CD14-positive monocyte (primary cell): ENCODE measurements at regions not wholly inside any gene's neighbourhood (a gene's known extent, or its start where the extent isn't known, plus 50 kb on each side); places are given as distances from the start of the nearest gene placed in this dataset.

Experiments used
- DNase-seq, 3 donors: peaks; one replicate each; pipeline ENCODE4 v3.0.0-alpha.2; 2011 to 2022
- H2AFZ ChIP-seq: 2 replicates; pipeline ENCODE4 v1.6.0; 2012; ENCODE audit warnings: mild to moderate bottlenecking, low read depth, low read length, inconsistent platforms; ENCODE audit not compliant: insufficient read depth, poor library complexity, severe bottlenecking
- H3K27ac ChIP-seq, 2 donors: 1 replicate in 1 of 2; 2 replicates in 1 of 2; pipeline ENCODE4 v1.5.1; 2012 to 2013; ENCODE audit warnings: low read length in 2 of 2, control low read depth in 1 of 2, inconsistent platforms in 1 of 2, low read depth in 1 of 2, mild to moderate bottlenecking in 1 of 2
- H3K27me3 ChIP-seq, 2 donors: one replicate each; pipeline versions ENCODE4 v1.6.0 to v1.6.1; 2011 to 2013; ENCODE audit warnings: low read length in 2 of 2; ENCODE audit not compliant: control insufficient read depth in 2 of 2, insufficient read depth in 2 of 2
- H3K36me3 ChIP-seq, 2 donors: replicated peaks in 1 of 2; 1 replicate in 1 of 2; 2 replicates in 1 of 2; pipeline versions ENCODE4 v1.5.1 to v1.6.1; 2012 to 2013; ENCODE audit warnings: low read length in 2 of 2, control low read depth in 1 of 2, inconsistent platforms in 1 of 2, mild to moderate bottlenecking in 1 of 2; ENCODE audit not compliant: insufficient read depth in 2 of 2, control insufficient read depth in 1 of 2
- H3K4me1 ChIP-seq, 2 donors: 1 replicate in 1 of 2; 2 replicates in 1 of 2; pipeline versions ENCODE4 v1.5.1 to v1.6.1; 2012 to 2013; ENCODE audit warnings: low read length in 2 of 2, control low read depth in 1 of 2, inconsistent platforms in 1 of 2, mild to moderate bottlenecking in 1 of 2, moderate library complexity in 1 of 2; ENCODE audit not compliant: insufficient read depth in 2 of 2, control insufficient read depth in 1 of 2
- H3K4me2 ChIP-seq: replicated peaks from 2 replicates; pipeline ENCODE3; 2012; ENCODE audit warnings: low read length, moderate library complexity, mild to moderate bottlenecking; ENCODE audit not compliant: poor library complexity, severe bottlenecking; ENCODE audit errors: extremely low read depth
- H3K4me3 ChIP-seq, 3 experiments: fragments of 200-600 bp in 1 of 3; sonication (generic) in 1 of 3; replicated peaks in 1 of 3; 1 replicate in 2 of 3; 2 replicates in 1 of 3; pipeline ENCODE4 v1.5.1; 2011 to 2013; ENCODE audit warnings: low read length in 3 of 3, mild to moderate bottlenecking in 3 of 3, control low read depth in 2 of 3, low read depth in 2 of 3, inconsistent platforms in 1 of 3, moderate library complexity in 1 of 3
- H3K79me2 ChIP-seq: 2 replicates; pipeline ENCODE4 v1.6.0; 2012; ENCODE audit warnings: mild to moderate bottlenecking, control low read depth, inconsistent platforms, low read length, moderate library complexity; ENCODE audit not compliant: insufficient read depth
- H3K9ac ChIP-seq: 2 replicates; pipeline ENCODE4 v1.6.0; 2017; ENCODE audit warnings: low read length, mild to moderate bottlenecking; ENCODE audit not compliant: insufficient read depth, poor library complexity, severe bottlenecking
- H3K9me3 ChIP-seq, 2 donors: replicated peaks in 1 of 2; 1 replicate in 1 of 2; 2 replicates in 1 of 2; pipeline versions ENCODE4 v1.5.1 to v1.6.1; 2012 to 2013; ENCODE audit warnings: low read length in 2 of 2, control low read depth in 1 of 2; ENCODE audit not compliant: control insufficient read depth in 1 of 2, insufficient read depth in 1 of 2
- H4K20me1 ChIP-seq: 2 replicates; pipeline ENCODE4 v1.6.0; 2012; ENCODE audit warnings: mild to moderate bottlenecking, low read length, control low read depth, moderate library complexity; ENCODE audit not compliant: insufficient read depth
- H3K27ac Mint-ChIP-seq, 7 donors: one replicate each; pipeline ENCODE4 v1.8.0; 2020; ENCODE audit warnings: mild to moderate bottlenecking in 7 of 7, mixed read lengths in 7 of 7, moderate library complexity in 6 of 7, inconsistent platforms in 2 of 7
- H3K27me3 Mint-ChIP-seq, 3 donors: one replicate each; pipeline ENCODE4 v1.8.0; 2021 to 2022; ENCODE audit warnings: low read depth in 3 of 3, mild to moderate bottlenecking in 3 of 3, mixed read lengths in 3 of 3, moderate library complexity in 3 of 3, inconsistent platforms in 1 of 3
- H3K36me3 Mint-ChIP-seq, 2 donors: one replicate each; pipeline ENCODE4 v1.8.0; 2020; ENCODE audit warnings: mixed read lengths in 2 of 2, inconsistent platforms in 1 of 2, mild to moderate bottlenecking in 1 of 2
- H3K4me1 Mint-ChIP-seq: one replicate; pipeline ENCODE4 v1.8.0; 2020; ENCODE audit warnings: mild to moderate bottlenecking, mixed read lengths
- H3K4me3 Mint-ChIP-seq, 2 donors: one replicate each; pipeline ENCODE4 v1.8.0; 2020; ENCODE audit warnings: mild to moderate bottlenecking in 2 of 2, mixed read lengths in 2 of 2, moderate library complexity in 1 of 2
- H3K9me3 Mint-ChIP-seq, 7 donors: one replicate each; pipeline ENCODE4 v1.8.0; 2020 to 2022; ENCODE audit warnings: mixed read lengths in 7 of 7, mild to moderate bottlenecking in 6 of 7, moderate library complexity in 6 of 7, inconsistent platforms in 2 of 7
- WGBS: methylation state at CpG from one replicate; pipeline ENCODE4 v1.1.5; 2013; ENCODE audit warnings: missing lambda C conversion rate; ENCODE audit not compliant: insufficient coverage; 5-methylcytosine and 5-hydroxymethylcytosine counted together
- intact Hi-C, 2 donors: fragments of 100-400 bp; cut with micrococcal nuclease; formaldehyde crosslinking; loops; one replicate each; pipeline versions ENCODE4 v1.15.0 to v1.15.1; 2023
- TF ChIP-seq, protein P1 (sequence below): fragments of 200-600 bp; IDR thresholded peaks from one replicate; pipeline ENCODE4 v1.8.0; 2022; ENCODE audit warnings: antibody characterized with exemption, mild to moderate bottlenecking

DNA sequence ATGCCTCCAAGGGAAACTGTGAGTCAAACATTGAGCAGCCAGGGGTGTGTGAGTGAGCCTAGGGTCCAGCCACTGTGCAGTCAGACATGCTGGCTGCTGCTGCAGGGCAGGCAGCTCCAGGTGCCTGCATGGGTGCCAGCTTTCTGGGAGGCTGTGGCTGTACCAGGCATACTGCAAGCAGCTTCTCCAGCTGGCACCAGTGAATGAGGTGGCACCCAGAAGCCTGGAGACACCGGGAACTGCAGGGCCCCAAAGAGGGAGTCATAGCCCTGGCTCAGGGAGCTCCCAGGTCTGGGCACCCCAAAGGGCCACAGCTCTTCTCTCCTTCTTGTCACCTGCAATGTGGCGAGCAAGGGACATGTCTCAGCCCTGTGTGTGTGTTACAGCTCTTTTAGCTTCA is 283.2 kb downstream of the RPRM start:
- no peak overlapping the region for H3K9ac ChIP-seq
- no peak overlapping the region for H2AFZ ChIP-seq
- H3K9me3 ChIP-seq: peaks cover 31 to 41% of the 10 kb centered on the region in 2 donors
- no peak overlapping the region for H3K27ac ChIP-seq
- Mint-ChIP-seq H3K27ac (no peak overlapping the region), H3K27me3 (no peaks in the 10 kb centered on the region), H3K4me3 (no peak overlapping the region), H3K36me3 (no peaks in the 10 kb centered on the region), H3K9me3 (peaks cover 2 to 33% (median 22%) of the 10 kb centered on the region in 7 donors), H3K4me1 (no peaks in the 10 kb centered on the region)
- H3K4me1 ChIP-seq: no peaks in the 10 kb centered on the region
- H3K36me3 ChIP-seq: no peaks in the 10 kb centered on the region
- H3K4me3 ChIP-seq: no peak overlapping the region
- no peaks in the 10 kb centered on the region for H3K27me3 ChIP-seq
- H3K79me2 ChIP-seq: no peaks in the 10 kb centered on the region
- H4K20me1 ChIP-seq: no peaks in the 10 kb centered on the region
- TF ChIP-seq, protein P1, sequence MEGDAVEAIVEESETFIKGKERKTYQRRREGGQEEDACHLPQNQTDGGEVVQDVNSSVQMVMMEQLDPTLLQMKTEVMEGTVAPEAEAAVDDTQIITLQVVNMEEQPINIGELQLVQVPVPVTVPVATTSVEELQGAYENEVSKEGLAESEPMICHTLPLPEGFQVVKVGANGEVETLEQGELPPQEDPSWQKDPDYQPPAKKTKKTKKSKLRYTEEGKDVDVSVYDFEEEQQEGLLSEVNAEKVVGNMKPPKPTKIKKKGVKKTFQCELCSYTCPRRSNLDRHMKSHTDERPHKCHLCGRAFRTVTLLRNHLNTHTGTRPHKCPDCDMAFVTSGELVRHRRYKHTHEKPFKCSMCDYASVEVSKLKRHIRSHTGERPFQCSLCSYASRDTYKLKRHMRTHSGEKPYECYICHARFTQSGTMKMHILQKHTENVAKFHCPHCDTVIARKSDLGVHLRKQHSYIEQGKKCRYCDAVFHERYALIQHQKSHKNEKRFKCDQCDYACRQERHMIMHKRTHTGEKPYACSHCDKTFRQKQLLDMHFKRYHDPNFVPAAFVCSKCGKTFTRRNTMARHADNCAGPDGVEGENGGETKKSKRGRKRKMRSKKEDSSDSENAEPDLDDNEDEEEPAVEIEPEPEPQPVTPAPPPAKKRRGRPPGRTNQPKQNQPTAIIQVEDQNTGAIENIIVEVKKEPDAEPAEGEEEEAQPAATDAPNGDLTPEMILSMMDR: no peak
- H3K4me2 ChIP-seq: no peak overlapping the region
- intact Hi-C loops: no loop called here
- WGBS: 100% methylated on average over 1 of the region's 2 CpGs
- DNase-seq: no peak

DNA sequence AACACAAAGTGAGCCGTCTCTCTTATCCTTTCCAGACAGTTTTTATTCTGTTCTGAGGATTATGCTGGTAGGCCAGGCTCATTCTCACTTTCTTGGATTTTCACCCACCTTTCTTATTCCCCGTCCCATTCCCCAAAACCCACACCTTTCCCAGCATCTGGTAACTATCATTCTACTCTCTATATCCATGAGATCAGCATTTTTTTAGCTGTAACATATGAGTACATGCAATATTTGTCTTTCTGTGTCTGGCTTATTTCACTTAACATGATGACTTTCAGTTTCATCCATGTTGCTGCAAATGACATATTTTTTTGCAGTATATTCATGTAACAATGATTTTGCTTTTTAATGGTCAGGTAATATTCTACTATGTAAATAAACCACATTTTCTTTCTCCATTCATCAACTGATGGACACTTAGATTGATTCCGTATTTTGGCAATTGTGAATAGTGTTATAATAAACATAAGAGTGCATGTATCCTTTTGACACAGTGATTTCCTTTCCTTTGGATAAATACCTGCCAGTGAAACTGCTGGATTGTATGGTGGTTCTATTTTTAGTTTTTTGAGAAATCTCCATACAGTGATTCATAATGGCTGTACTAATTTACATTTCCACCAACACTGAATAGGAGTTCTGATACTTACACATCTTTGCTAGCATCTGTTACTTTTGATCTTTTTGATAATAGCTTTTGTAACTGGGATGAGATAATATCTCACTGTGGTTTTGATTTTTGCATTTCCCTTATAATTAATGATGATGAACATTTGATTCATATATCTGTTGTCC is 289.3 kb downstream of the RPRM start:
- intact Hi-C loops: no loop called here
- Mint-ChIP-seq H3K4me1 (no peaks in the 10 kb centered on the region), H3K27ac (no peak overlapping the region), H3K27me3 (no peaks in the 10 kb centered on the region), H3K36me3 (no peaks in the 10 kb centered on the region), H3K4me3 (no peak overlapping the region), H3K9me3 (peaks cover 2 to 10% (median 3%) of the 10 kb centered on the region in 7 donors)
- no peak overlapping the region for H3K4me2 ChIP-seq
- H4K20me1 ChIP-seq: no peaks in the 10 kb centered on the region
- no peak overlapping the region for H2AFZ ChIP-seq
- no peak overlapping the region for H3K27ac ChIP-seq
- no peak overlapping the region for H3K9ac ChIP-seq
- H3K9me3 ChIP-seq: peaks cover 4 to 5% of the 10 kb centered on the region in 2 donors
- H3K27me3 ChIP-seq: no peaks in the 10 kb centered on the region
- no peaks in the 10 kb centered on the region for H3K36me3 ChIP-seq
- no peaks in the 10 kb centered on the region for H3K4me1 ChIP-seq
- H3K79me2 ChIP-seq: no peaks in the 10 kb centered on the region
- TF ChIP-seq, protein P1: no peak
- H3K4me3 ChIP-seq: no peak overlapping the region
- no peak for DNase-seq
- WGBS: no CpG with 5 or more reads among the region's 3 CpGs
